ENCODE measurements at regions not wholly inside any gene's neighbourhood (a gene's known extent, or its start where the extent isn't known, plus 50 kb on each side); places are given as distances from the start of the nearest gene placed in this dataset.

DNA sequence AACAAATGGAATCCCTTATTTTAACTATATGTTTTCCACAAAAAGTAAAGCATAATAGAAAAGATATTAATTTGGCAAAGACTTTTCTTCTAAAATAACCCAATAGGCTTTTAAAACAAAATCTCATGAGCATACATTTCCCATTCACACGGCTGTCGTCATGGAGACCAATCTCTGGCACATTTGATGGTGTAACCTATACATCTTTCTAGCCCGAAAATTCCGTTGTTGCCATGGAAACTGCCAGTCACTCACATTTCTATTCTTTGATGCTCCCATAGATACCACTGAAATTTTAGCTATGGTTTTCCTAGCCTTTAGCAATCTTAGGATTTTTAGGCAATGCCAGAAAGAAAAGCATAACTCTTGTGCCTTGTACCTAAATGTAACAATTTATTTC lies 262.9 kb upstream of the TRPM3 start:
- intact Hi-C loops (cut with DNase I): no loop called here
- no peaks in the 10 kb centered on the region for H3K4me1 ChIP-seq
- TF ChIP-seq, protein P1, sequence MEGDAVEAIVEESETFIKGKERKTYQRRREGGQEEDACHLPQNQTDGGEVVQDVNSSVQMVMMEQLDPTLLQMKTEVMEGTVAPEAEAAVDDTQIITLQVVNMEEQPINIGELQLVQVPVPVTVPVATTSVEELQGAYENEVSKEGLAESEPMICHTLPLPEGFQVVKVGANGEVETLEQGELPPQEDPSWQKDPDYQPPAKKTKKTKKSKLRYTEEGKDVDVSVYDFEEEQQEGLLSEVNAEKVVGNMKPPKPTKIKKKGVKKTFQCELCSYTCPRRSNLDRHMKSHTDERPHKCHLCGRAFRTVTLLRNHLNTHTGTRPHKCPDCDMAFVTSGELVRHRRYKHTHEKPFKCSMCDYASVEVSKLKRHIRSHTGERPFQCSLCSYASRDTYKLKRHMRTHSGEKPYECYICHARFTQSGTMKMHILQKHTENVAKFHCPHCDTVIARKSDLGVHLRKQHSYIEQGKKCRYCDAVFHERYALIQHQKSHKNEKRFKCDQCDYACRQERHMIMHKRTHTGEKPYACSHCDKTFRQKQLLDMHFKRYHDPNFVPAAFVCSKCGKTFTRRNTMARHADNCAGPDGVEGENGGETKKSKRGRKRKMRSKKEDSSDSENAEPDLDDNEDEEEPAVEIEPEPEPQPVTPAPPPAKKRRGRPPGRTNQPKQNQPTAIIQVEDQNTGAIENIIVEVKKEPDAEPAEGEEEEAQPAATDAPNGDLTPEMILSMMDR (IDR thresholded peaks at IDR 0.05): no peak
- no peaks in the 10 kb centered on the region for H3K27me3 ChIP-seq
- 82 to 87% methylated on average over 4 of the region's 4 CpGs for WGBS, 2 donors
- DNase-seq (no peak), ATAC-seq (no peak)
- H3K36me3 ChIP-seq: no peaks in the 10 kb centered on the region
- H3K9me3 ChIP-seq: no peaks in the 10 kb centered on the region
- H3K4me3 ChIP-seq: no peak overlapping the region
- no peak overlapping the region for H3K27ac ChIP-seq

DNA sequence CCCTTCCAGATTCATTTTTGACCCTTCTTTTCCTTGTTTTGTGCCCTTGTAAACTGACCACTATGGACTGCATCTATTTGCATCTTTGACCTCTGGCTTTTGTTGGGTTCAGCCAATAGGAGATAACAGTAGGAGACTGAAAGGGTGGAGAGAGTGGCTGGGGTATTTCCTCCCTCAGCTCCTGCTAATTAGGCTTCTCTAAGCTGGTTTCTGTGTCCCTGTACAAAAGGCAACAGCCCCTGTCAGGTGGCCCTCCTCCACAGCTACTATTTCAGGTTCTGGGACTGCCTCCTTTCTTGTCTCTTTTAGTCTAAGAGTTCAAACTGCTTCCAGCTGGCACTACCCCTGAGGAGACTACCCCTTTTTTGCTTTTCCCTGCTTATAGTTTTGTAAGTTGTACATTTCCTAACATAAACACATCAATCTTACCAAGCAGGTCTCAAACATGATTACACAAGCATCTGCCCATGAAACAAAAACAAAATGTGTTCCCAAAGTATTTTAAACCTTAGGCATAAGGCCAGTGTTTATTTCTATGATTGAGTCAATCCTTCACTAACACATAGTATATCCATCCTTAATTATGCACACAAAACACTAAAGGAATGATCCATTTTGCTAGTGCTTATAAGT lies 262.0 kb upstream of the TRPM3 start:
- Histone ChIP-seq H3K27ac (no peak overlapping the region), H3K9me3 (no peaks in the 10 kb centered on the region), H3K36me3 (no peaks in the 10 kb centered on the region), H3K4me3 (no peak overlapping the region), H3K27me3 (no peaks in the 10 kb centered on the region), H3K4me1 (no peaks in the 10 kb centered on the region)
- DNase-seq (no peak), ATAC-seq (no peak)
- TF ChIP-seq, protein P1 (IDR thresholded peaks at IDR 0.05): no peak
- intact Hi-C loops (cut with DNase I): no loop called here

DNA sequence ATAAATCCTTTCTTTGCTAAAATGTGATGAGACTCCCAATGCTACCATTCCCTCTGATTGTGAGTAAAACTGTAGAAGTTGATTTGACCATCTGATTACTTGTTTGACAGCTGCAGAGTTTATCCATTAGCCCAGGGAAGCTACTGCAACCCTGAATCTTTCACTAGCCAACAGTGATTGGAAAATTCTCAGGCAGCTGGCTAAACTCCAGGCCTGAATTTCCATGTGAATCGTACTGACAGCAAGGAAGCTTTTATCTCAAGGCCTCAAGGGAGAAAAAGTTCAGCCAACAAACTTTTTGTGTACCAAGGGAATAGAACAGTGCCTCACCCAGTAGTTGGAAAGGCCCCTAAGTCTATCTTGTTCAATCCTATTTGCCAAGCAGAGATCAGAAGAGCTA lies 246.7 kb upstream of the TRPM3 start:
- WGBS, 2 donors: 4 to 5% methylated on average over 1 of the region's 1 CpG
- no peak overlapping the region for H3K27ac ChIP-seq
- H3K36me3 ChIP-seq: no peaks in the 10 kb centered on the region
- DNase-seq (no peak), ATAC-seq (no peak)
- peaks cover 0 to 13% (median 0%) of the 10 kb centered on the region in 11 donors for H3K9me3 ChIP-seq
- no peaks in the 10 kb centered on the region for H3K4me1 ChIP-seq
- TF ChIP-seq, protein P1 (IDR thresholded peaks at IDR 0.05): no peak
- no peak overlapping the region for H3K4me3 ChIP-seq
- intact Hi-C loops (cut with DNase I): no loop called here
- H3K27me3 ChIP-seq: no peaks in the 10 kb centered on the region

DNA sequence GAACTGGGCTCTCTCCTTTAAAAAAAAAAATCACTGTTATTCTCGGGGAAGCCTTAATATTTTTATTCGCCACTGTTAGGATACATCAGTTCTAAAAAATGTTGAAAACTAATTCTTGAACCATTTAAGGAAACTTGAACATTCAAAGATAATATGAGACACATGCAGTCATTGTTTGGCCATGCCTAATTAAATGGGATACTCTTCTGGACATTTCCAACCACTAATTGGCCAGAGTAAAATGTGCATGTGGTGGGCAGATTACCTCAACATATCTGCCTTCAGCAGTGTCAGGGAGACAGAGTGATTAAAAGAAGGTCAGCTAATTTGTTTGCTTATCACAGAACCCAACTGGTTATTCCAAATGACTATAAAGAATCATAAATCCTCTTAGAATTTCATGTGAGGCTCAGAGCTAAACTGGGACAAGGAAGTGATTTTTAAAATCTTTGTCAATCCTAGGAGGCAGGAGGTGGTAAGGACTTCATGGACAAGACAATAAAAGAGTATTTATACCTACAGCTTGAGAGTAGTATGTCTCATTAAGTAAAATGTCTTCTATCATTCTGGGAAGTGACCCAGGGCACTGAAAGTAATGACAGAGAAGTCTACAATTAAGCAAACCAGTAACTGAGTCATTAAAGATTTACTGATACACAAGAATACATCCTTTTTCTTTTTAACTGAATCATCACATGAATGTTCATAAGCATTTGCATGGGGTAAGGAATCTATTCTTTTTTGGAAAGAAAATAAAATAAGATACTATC lies 242.9 kb upstream of the TRPM3 start:
- Histone ChIP-seq H3K4me3 (no peak overlapping the region), H3K36me3 (no peaks in the 10 kb centered on the region), H3K9me3 (no peaks in the 10 kb centered on the region), H3K27ac (no peak overlapping the region), H3K4me1 (no peaks in the 10 kb centered on the region), H3K27me3 (no peaks in the 10 kb centered on the region)
- DNase-seq (no peak), ATAC-seq (no peak)
- 71 to 86% methylated on average over 2 of the region's 2 CpGs for WGBS, 2 donors
- TF ChIP-seq, protein P1 (IDR thresholded peaks at IDR 0.05): no peak
- intact Hi-C loops (cut with DNase I): no loop called here
